Activated naive CD4-positive, alpha-beta T cell treated with Interleukin-2 at 50 U/mL for 16 hours (primary cell): ENCODE measurements at regions not wholly inside any gene's neighbourhood (a gene's known extent, or its start where the extent isn't known, plus 50 kb on each side); places are given as distances from the start of the nearest gene placed in this dataset.
"Not testable (repeated sequence)": the region's sequence is repeated elsewhere in the genome, so short reads cannot be mapped to it uniquely, and the experiment has no call there.

ENCODE experiments used
- DNase-seq: peaks from one replicate; pipeline ENCODE4 v3.0.0-alpha.2; 2020

GRCh38 chr14:52202151-52202550, 65.3 kb upstream of the PTGDR start:
- no peak for DNase-seq

- no peak for DNase-seq
Observed at GRCh38 chr14:52190337-52190931, 77.1 kb upstream of the PTGDR start.

GRCh38 chr14:52189325-52189724, 78.2 kb upstream of the PTGDR start:
- DNase-seq: no peak

GRCh38 chr14:52188381-52188780, 79.1 kb upstream of the PTGDR start:
- DNase-seq: no peak

- no peak for DNase-seq
Observed at GRCh38 chr14:52185178-52185577, 82.3 kb upstream of the PTGDR start.

- no peak for DNase-seq
Observed at GRCh38 chr14:52182853-52183252, 84.6 kb upstream of the PTGDR start.

- DNase-seq: no peak
Observed at GRCh38 chr14:52179141-52179790, 88.2 kb upstream of the PTGDR start.

- DNase-seq: peak; percentile 11
Observed at GRCh38 chr14:52175982-52176502, 91.5 kb upstream of the PTGDR start.

GRCh38 chr14:52171932-52172331, 95.6 kb upstream of the PTGDR start:
- not testable (repeated sequence) for DNase-seq

- no peak for DNase-seq
Observed at GRCh38 chr14:52166822-52167221, 98.0 kb upstream of the NID2 start.

GRCh38 chr14:52155651-52156213, 86.9 kb upstream of the NID2 start:
- DNase-seq: no peak

- DNase-seq: no peak
Observed at GRCh38 chr14:52154992-52155650, 86.3 kb upstream of the NID2 start.

GRCh38 chr14:52153939-52154338, 85.1 kb upstream of the NID2 start:
- DNase-seq: no peak

- no peak for DNase-seq
Observed at GRCh38 chr14:52150162-52150561, 81.3 kb upstream of the NID2 start.

- DNase-seq: no peak
Observed at GRCh38 chr14:52148371-52148770, 79.5 kb upstream of the NID2 start.

GRCh38 chr14:52146504-52146903, 77.6 kb upstream of the NID2 start:
- DNase-seq: no peak

- DNase-seq: not testable (repeated sequence)
Observed at GRCh38 chr14:52144099-52144498, 75.2 kb upstream of the NID2 start.

GRCh38 chr14:52142504-52142903, 73.6 kb upstream of the NID2 start:
- no peak for DNase-seq

GRCh38 chr14:52131640-52132320, 62.9 kb upstream of the NID2 start:
- peak; percentile 25 for DNase-seq

GRCh38 chr14:52129721-52130120, 60.9 kb upstream of the NID2 start:
- DNase-seq: no peak

GRCh38 chr14:52125885-52126284, 57.0 kb upstream of the NID2 start:
- DNase-seq: no peak

GRCh38 chr14:52124791-52125684, 56.2 kb upstream of the NID2 start:
- DNase-seq: no peak
